HK-2 (cell line): ENCODE measurements at regions not wholly inside any gene's neighbourhood (a gene's known extent, or its start where the extent isn't known, plus 50 kb on each side); places are given as distances from the start of the nearest gene placed in this dataset.

Source experiments
- DNase-seq: peaks from one replicate; pipeline ENCODE4 v3.0.0-alpha.2; 2018; ENCODE audit not compliant: unreplicated experiment

DNA sequence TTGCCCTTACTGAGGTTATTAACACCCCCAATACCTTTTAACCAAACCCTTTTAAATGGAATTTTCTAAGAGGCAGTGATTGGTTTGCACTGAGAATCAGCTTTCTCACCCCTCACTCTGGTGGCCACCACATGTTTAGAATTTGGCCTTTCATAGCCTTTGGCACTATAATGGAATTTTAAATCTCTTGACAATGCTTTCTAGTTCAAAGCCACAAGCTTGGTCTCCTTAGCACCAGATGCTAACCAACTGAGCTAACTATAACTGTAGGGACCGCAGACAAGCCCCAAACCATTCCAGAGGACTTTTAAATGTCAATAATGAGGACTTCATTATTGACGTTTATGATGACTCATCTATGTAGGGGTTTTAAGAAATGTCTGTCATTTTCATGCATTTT, 238.7 kb upstream of the SNX7 start:
- DNase-seq = no peak

DNA sequence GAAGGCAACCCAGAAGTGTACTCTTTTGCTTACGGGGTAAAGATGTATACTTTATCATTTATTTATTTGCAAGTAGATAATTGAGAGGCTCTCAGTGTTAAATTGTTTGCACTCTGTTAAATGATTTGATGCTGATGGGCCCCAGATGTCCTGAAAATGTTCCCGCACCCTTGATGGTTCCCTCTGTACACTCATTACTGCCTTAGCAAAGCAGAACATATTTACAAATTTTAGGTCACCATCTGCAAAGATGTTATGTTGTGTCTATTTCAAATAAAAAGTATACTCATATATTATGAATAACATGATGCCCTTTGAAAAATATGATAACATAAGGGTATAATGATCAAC, 240.5 kb upstream of the SNX7 start:
- no peak for DNase-seq

GRCh38 chr1:98420376-98421084, 241.0 kb upstream of the SNX7 start:
- DNase-seq = no peak

GRCh38 chr1:98417820-98418219, 243.7 kb upstream of the SNX7 start:
- no peak for DNase-seq

- DNase-seq = no peak
Measured at GRCh38 chr1:98410082-98410481, 251.4 kb upstream of the SNX7 start.

DNA sequence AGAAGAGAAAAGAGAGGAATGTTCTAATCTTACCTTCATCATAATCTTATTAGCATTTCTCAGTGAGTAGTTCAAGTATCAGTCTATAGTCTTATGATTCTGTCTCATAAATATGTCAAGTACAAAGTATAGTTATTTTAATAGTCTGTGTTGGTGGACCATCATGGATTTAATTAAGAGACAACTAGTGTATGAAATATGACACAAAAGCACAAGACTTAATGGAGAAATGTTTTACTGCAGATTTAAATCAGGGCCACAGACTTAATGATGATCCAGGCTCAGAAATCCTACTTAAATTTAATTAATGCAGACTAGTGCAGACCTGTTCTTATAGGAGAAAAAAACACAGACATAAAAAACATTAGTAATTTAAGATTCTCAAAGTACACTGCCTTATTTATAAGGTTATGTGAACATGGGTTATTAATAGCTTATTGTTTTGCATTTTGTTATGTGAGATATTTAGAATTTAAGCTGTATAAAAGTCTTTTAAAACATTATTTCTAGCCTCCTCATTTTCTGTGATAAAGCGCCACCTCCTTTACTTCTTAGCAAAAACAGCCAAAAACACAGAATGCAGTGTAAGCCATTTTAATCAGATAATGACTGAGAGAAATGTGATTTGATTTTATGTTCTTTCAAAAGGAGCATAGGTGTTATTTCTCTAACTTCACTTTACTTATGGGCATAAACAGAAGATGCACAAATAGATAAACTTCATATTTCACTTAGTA, 255.0 kb upstream of the SNX7 start:
- no peak for DNase-seq

GRCh38 chr1:98405581-98406074, 255.9 kb upstream of the SNX7 start:
- DNase-seq = no peak

DNA sequence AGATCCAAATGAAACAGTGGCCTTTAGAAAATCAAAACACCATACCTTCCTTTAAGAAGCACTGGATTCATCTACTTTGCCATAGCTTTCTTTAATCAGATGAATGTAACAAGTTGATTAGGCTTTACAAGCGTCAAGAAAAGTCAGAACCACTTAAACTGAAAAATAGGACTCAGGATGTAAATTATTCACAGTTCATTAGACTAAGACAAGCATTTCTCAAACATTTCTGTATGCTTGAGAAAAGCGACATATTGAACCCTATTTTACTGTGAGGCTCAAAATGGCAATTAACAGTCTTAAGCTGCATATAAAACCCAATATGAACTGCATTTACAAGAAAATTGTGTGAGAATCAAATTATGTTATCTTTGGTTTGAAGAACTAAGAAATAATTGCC, 256.7 kb upstream of the SNX7 start:
- no peak for DNase-seq

- DNase-seq = no peak
Measured at GRCh38 chr1:98403963-98404480, 257.5 kb upstream of the SNX7 start.

- no peak for DNase-seq
Measured at GRCh38 chr1:98402860-98403259, 258.7 kb upstream of the SNX7 start.

DNA sequence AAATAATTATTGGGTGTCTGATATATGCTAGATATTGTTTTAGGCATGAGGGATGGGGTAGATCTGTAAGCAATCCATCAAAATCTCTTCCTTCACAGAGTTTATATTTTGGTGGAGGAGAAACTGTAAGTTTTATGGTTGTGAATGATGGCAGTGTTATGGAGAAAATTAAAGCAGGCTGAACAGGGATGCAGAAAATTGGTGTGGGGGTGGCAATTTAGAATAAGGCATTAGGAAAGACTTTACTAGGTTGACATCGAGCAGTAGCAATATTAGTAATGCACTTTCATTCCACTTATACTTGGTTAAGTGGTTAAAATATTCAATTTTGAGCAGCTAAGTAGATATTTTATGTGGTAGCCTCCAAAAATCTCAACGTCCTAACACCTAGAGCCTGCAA, 261.1 kb upstream of the SNX7 start:
- DNase-seq = no peak

DNA sequence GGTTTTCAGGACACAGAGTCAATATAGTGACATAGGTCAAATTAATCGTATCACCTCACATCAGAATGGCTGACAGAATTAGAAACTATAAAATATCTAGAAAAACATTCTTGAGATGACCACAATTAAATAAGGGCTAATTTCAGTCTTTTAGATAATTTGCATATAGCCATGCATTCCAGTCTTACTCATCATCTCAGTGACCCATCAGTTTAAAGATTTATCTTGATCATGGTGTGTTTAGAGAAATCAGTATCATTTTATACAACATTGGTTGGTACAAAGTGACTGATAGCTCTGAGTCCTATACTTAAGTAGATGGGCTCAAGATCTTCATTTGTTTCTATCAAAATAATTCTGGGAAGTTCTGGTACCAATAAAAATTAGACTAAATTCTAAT, 262.3 kb upstream of the SNX7 start:
- no peak for DNase-seq

- DNase-seq = no peak
Measured at GRCh38 chr1:98398649-98399048, 262.9 kb upstream of the SNX7 start.

DNA sequence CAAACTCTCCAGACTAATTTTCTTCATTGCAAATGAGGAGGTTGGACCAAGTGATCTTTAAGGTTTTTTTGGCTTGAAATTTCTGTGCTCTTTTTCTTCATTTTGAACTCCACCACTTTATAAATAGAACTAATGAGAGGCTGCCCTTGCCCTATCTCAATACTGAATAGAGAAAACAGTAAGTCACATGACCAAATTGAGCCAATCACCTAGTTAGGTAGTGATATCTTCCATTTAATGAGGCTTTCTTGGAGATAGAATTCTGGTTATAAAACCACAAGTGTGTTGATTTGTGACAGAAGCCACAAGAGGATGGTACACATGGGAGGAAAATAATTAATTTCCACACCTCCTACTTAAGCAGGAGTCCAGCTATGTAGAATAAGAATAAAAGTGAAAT, 263.4 kb upstream of the SNX7 start:
- no peak for DNase-seq

DNA sequence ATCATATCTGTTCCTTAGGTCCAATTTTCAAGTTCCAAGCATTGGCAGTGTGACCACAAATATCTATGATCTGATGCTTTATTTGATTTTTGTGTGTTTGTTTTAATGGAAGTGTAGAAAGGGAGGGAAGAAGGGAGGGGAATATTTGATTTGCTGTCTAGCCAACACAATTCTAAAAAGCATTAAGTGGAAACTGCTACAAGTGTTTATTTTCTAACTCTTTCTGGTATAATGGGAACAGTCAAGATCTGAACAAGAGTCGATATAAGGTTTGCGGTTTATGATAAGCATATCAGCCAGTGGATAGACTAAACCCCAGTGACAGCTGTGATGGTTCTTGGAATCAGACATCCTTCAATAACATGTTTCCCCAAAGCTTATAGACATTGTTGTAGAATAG, 267.8 kb upstream of the SNX7 start:
- DNase-seq = no peak

DNA sequence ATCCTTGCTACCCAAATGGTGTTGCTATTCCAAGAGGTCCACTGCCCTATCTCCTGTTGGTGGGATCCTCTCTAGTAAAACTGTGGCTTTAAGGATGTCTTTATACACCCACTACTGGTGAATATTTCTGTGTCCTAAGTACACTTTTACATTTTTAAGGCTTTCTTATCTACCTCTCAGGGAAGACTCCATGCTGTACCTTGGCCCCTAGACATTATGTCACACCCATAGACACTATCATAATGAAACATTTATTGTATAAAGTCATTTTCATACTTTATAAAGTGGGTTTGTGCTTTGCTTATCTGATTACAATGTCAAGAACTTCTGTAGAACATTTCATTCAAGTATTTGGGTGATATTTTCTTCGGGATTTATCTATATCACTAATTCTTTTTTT, 270.3 kb upstream of the SNX7 start:
- DNase-seq = no peak

DNA sequence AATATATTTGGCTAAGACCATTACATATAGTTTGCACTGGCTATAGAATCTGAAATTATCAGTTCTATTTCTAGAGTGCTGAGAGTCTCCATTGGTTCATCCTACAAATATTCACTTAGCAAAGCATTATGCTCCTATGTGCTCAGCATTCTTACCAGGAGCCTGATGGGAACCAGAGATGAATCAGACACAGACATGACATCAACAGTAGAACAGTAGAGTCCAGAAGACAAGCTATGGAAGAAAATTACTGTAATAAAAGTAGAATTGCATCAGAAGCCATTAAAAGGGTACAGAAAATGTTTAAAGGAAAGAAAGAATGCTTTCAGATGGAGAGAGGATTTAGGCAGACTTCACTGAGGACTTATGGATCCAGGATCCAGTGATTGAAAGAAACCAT, 271.7 kb upstream of the SNX7 start:
- no peak for DNase-seq

DNA sequence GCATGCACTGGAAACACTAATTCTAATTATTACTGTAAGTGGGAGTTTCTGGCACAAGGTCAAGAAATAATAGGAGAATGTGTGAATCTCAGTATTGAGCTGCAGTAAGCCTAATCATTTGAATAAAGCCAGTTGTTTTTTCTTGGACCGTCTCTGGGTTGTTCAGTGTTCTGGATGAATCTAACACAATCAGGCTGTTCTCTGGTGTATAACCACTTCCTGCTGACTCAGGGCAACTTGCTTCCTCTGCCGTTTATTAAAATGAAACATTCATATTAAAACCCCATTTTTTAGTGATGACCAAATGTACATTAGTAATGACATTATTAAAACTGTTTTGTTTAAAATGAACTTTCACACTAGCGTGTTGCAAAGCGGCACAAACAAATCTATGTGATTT, 273.1 kb upstream of the SNX7 start:
- DNase-seq = no peak

DNA sequence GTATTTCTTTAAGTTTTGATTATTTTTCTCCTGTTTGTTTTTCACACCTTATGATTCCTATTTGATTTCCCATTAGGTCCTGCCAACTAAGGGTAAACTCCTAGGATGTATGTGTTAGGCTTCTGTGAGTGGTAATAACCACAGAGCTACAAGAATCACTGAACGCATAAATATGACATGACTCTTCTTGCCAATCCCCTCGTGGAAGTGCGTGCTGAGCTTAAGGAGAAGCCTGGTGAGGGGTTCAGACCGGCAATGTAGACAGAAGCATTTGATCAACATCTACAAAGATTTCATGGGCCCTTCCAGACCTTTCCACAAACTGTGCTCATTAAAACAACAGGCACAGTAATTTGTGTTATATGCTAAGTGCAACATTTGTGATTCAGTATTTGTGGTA, 273.8 kb upstream of the SNX7 start:
- no peak for DNase-seq

- DNase-seq = no peak
Measured at GRCh38 chr1:98386675-98387440, 274.7 kb upstream of the SNX7 start.

DNA sequence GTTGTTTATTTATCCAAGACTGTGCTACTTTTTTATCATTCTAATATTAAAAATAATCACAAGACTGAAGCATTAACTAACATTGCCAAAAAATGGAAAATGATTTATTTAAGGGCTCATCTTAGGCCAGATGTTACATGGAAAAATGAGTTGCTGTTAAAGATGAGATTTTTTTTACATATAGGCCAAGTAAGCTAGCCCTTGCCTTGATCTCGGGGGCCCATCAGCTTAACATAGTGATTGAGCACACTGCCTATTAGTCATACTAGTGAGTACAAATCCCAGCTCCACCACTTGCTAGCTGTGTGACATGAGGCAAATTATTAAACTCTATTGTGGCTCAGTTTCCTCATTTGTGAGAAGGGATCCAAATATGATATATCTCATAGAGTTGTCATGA, 275.9 kb upstream of the SNX7 start:
- DNase-seq = no peak

DNA sequence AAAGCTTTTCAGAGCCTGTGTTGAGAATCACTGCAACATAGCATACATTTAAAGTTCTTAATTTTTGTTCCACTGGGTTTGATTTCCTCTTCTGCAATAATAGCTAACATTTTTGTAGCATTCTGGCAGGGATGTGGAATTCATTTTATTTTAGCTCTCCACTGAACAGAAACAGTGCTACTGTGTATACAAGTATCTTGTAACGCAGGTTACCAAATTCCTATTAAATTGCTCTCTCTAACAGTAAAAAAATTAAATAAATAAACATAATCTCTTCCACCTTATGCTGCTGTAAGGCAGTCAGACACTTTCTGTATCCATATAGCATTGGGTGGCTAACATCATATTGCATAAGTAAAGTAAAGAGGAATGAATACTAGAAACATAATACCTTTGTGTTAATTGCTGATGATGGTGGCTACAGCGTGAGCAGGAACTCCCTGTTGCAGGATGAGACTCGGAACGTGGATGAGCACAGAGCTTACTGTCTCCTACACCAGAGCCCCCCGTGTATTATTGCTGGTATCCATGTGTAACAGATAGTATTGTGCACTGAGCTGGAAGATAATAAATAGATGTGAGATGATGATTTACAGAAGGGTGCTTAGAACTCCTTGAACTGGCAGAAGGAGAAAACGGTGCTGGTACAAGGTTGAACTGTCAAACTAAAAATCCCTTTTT, 276.9 kb upstream of the SNX7 start:
- no peak for DNase-seq
